NCI-H2081 (cell line): ENCODE measurements at regions not wholly inside any gene's neighbourhood (a gene's known extent, or its start where the extent isn't known, plus 50 kb on each side); places are given as distances from the start of the nearest gene placed in this dataset.
"Not testable (repeated sequence)": the region's sequence is repeated elsewhere in the genome, so short reads cannot be mapped to it uniquely, and the experiment has no call there.

ENCODE experiments used
- DNase-seq, 2 experiments: peaks; one replicate each; lab custom pipeline; 2025; lab: John Stamatoyannopoulos, UW

GRCh38 chr22:25488244-25489020 lies 76.0 kb upstream of the GRK3 start:
- peak; percentile 30 to 71 for DNase-seq

DNA sequence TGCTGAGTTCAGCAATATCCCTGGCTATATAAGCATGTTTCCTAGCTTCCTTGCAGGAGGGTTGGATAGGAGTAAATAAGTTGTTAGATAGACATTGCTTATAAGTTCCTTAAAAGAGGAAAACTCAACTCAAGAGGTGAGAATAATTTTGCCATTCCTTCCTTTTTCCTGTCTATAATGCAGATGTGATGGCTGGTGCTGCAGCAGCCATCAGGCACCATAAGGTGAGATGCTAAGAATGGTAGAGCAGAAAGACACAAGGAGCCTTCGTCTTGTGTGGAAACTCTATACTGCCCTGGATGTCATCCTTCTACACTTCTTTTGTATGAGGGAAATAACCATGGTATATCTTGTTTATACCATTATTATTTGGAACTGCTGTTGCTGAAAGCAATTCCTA lies 74.5 kb upstream of the GRK3 start:
- no peak for DNase-seq

GRCh38 chr22:25490896-25491295 lies 73.6 kb upstream of the GRK3 start:
- DNase-seq: no peak

DNA sequence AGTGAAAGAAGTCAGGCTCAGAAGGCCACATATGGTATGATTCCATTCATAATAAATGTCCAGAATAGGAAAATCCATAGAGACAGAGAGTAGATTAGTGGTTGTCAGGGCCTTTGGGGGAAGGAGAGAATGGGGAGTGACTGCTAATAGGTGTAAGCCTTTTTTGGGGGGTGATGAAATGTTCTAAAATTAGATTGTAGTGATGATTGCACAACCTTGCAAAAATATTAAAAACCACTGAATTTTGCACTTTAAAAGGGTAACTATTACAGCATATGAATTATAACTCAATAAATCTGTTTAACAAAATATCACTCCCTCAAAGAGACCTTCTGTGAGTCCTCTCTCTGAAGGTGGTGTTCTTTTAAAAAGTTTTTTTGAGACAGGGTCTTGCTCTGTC lies 72.3 kb upstream of the GRK3 start:
- DNase-seq: no peak

- DNase-seq: peak; percentile 73 to 93
Measured at GRCh38 chr22:25492841-25493734, 71.4 kb upstream of the GRK3 start.

- no peak for DNase-seq
Measured at GRCh38 chr22:25493794-25494193, 70.7 kb upstream of the GRK3 start.

GRCh38 chr22:25494774-25495173 lies 69.7 kb upstream of the GRK3 start:
- no peak for DNase-seq

GRCh38 chr22:25495285-25495684 lies 69.2 kb upstream of the GRK3 start:
- DNase-seq: no peak

DNA sequence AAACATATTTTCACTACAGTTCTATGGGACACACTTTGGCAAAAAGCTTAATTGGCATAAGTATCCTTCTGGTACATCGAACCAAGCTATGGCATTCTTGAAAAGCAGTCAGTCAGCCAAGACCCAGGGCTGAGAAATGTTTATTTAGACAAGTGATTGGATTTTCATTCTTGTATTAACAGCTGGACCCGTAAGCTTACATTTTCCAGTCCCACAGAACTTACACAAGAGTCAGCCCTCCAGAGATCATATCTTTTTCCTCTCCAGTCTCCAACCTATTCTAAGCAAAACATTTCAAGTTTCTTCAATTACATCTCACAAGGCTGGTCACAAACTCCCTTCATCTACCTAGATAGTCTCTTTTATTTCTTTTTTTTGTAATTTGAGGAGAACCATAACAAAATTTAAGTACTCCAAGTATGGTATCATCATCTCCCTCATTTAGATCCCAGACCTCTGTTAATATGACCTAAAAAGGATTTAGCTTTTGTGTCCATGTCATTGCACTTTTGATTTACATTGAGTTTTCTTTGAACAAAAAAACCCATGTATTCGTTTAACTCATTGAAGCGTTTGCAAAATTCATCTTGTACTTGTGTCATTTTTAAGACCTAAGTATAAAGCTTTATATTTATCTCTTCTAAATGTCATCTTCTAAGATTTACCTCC lies 67.9 kb upstream of the GRK3 start:
- DNase-seq: no peak

- DNase-seq: no peak
Measured at GRCh38 chr22:25497181-25497641, 67.3 kb upstream of the GRK3 start.

DNA sequence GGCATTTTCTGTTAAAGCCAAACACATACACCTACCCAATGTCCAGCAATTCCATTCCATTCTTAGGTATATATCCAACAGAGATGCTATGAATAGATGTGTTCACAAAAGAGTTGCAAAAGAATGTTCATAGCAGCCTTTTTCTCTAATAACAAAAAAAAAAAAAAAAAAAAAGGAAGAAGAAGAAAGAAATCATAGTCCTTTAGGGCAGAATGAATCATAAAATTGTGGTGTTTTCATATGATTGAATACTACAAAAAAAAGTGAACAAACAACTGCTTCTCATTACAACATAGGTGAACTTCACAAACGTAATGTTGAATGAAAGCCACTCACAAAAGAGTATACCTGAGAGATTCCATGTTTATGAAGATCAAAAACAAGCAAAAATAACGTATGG lies 66.8 kb upstream of the GRK3 start:
- no peak for DNase-seq

- DNase-seq: not testable (repeated sequence)
Measured at GRCh38 chr22:25500671-25501070, 63.8 kb upstream of the GRK3 start.

DNA sequence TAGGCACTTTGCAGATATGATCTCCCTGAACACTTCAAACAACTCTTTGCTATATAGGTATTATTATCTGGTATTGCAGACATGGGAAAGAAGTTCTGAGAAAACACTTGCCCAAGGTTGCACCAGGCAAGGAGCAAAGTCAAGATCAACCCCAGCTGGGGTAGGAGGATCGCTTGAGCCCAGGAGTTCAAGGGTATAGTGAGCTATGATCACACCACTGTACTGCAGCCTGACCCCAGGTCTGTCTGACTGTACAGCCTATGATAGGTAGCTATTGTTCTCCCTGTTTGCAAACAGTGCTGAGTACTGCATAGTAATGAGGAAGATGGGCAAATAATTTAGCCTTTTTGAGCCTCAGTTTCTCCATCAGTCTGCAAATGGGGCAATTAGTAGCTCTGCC lies 60.5 kb upstream of the GRK3 start:
- DNase-seq: not testable (repeated sequence)

DNA sequence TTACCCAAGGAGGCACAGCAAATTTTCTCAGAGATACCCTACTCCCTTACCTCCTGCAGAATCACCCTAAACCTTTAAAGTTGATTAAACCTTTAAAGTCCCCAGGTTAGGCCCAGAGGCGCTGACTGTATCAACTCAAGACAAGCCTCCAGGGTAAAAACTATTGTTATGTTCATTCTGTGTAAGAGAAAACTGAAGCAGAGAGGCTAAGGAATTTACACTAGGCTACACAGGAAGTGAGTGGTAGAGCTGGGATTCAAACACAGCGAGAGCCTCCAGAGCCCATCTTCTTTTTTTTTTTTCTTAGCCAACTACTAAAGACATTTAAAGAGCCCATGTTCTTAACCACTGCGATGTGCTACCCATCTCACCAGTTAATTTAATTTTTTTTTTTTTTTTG lies 56.3 kb upstream of the GRK3 start:
- no peak for DNase-seq

DNA sequence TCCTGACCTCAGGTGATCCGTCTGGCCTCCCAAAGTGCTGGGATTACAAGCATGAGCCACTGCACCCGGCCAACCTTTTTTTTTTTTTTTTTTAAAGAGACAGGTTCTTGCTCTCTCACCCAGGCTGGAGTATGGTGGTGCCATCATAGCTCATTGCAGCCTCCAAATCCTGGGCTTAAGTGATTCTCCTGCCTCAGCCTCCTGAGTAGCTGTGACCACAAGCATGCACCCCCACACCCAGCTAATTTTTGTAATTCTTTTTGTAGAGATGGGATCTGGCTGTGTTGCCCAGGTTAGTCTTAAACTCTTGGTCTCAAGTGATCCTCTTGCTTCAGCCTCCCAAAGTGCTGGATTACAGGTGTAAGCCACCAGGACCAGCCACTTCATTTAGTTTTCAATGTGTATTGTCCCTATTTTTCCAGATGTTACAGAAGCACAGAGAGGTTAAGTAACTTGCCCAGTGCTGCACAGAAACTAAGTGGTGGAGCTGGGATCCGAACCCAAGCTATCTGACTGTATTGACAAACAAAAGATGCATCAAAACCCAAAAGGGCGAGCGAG lies 55.6 kb upstream of the GRK3 start:
- no peak for DNase-seq

DNA sequence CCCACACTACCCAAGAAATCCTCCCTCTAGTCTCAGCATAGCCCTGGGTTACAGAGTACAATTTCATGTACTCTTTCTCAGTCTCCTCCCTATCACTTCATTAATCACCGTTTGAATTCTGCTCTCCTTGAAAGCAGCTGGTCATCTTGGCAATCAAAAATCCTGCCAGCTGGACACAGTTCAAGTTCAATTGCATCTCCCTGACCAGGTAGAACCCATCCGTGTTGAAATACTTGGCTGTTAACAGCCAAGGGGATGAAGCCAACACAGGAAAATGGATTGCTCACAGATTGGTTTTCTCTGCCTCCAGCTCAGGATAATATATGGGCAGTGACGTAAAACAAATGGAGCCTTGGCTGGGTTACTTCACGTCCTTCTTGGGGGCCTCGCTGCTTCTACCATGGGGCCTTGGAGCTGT lies 55.1 kb upstream of the GRK3 start:
- no peak for DNase-seq

DNA sequence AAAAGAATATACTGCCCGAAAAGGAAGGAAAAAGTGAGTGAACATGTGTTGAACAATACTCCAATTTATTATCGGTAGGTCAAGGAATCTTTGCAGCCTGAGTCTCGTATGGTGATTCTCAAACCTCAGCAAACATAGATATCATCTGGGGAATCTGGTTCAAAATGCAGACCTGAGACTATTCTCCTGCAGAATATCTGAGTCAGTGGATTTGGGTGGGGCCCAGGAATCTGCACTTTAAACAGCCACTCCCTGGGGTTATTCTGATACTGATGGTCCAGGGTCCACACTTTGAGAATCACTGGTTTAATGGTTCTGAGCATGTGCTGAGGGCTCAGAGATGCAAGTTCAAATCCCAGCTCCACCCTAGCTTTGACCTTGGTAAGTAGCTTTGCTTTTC lies 53.6 kb upstream of the GRK3 start:
- no peak for DNase-seq

- DNase-seq: no peak
Measured at GRCh38 chr22:25511725-25512124, 52.8 kb upstream of the GRK3 start.

DNA sequence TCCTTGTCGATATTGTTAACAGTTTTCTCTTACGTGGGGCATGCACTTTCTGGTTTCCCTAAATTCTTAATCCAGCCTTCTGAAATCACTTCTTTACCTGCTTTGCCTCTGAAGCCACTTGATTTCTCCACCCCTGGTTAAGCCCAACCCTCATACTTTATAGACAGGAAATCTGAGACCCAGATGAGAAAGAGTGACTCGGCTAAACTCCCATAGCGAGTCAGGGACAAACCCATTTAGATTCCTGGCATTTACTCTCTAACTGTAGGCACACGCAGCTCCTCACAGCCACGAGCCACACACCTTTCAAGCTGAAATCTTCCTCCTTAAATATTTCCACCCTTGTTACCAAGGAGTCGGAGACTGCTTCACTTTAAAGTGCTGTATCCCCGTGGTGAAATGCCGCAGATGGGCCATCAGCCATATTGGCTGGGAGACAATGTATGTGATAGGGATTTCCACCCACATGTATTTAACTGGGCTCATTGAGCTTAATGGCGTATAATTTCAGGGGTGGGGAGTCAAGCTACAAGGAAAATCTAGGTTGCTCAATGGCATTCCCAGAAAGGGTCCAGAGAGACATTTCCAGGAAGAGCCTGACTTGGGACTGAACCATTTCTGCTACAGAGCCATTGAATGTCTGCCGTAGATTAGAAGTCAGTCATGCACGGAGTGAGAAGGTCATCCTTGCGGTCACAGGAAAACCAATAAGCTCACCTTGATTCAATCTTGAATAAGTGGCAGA lies 49.9 kb upstream of the GRK3 start:
- no peak for DNase-seq
